Nephron (organoid): ENCODE measurements at regions not wholly inside any gene's neighbourhood (a gene's known extent, or its start where the extent isn't known, plus 50 kb on each side); places are given as distances from the start of the nearest gene placed in this dataset.

Source experiments
- H3K27ac Mint-ChIP-seq, 3 experiments: 2 replicates each; pipeline ENCODE4 v1.8.0; 2020; ENCODE audit warnings: mixed read lengths in 3 of 3, mild to moderate bottlenecking in 2 of 3, moderate library complexity in 1 of 3
- H3K27me3 Mint-ChIP-seq: 2 replicates; pipeline ENCODE4 v1.8.0; 2021; ENCODE audit warnings: low read depth, mild to moderate bottlenecking, moderate library complexity, mixed read lengths
- H3K36me3 Mint-ChIP-seq: 2 replicates; pipeline ENCODE4 v1.8.0; 2020; ENCODE audit warnings: low read depth, mixed read lengths
- H3K4me1 Mint-ChIP-seq: 2 replicates; pipeline ENCODE4 v1.8.0; 2020; ENCODE audit warnings: mixed read lengths
- H3K4me3 Mint-ChIP-seq, 3 experiments: 2 replicates each; pipeline ENCODE4 v1.8.0; 2020; ENCODE audit warnings: mild to moderate bottlenecking in 3 of 3, mixed read lengths in 3 of 3, moderate library complexity in 2 of 3
- H3K9me3 Mint-ChIP-seq: 2 replicates; pipeline ENCODE4 v1.8.0; 2020; ENCODE audit warnings: mixed read lengths
- TF ChIP-seq, protein P1 (sequence below), 3 experiments: fragments of 200-600 bp; sonication (generic); IDR thresholded peaks; one replicate each; pipeline ENCODE4 v1.5.0; 2021; ENCODE audit warnings: antibody characterized with exemption in 3 of 3; ENCODE audit not compliant: unreplicated experiment in 3 of 3

DNA sequence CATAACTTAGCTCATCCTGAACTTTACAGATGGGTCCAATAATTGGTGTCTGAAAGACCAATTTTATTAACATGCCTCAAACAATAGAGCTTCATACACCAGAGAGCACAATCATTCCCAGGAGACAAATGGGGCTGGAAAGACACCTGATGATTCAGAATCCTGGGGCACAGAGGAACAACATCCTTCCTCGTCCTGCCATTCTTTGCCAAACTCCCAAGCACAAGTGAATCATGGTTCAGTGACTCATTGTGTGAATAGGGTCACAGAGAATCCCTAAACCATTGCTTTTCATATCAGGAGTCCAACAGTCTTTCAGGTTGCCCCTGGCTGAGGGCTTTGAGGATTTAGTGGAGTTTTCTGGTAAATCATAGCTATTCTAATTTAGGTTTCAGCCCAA lies 266.4 kb upstream of the BMP2 start:
- Mint-ChIP-seq H3K4me1 (peaks cover 15% of the 10 kb centered on the region), H3K4me3 (no peak overlapping the region), H3K27me3 (no peaks in the 10 kb centered on the region), H3K36me3 (no peaks in the 10 kb centered on the region), H3K27ac (no peak overlapping the region), H3K9me3 (peaks cover 3% of the 10 kb centered on the region)
- TF ChIP-seq, protein P1, sequence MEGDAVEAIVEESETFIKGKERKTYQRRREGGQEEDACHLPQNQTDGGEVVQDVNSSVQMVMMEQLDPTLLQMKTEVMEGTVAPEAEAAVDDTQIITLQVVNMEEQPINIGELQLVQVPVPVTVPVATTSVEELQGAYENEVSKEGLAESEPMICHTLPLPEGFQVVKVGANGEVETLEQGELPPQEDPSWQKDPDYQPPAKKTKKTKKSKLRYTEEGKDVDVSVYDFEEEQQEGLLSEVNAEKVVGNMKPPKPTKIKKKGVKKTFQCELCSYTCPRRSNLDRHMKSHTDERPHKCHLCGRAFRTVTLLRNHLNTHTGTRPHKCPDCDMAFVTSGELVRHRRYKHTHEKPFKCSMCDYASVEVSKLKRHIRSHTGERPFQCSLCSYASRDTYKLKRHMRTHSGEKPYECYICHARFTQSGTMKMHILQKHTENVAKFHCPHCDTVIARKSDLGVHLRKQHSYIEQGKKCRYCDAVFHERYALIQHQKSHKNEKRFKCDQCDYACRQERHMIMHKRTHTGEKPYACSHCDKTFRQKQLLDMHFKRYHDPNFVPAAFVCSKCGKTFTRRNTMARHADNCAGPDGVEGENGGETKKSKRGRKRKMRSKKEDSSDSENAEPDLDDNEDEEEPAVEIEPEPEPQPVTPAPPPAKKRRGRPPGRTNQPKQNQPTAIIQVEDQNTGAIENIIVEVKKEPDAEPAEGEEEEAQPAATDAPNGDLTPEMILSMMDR (IDR thresholded peaks at IDR 0.05; ENCODE audit: unreplicated experiment in 3 of 3), result no peak

DNA sequence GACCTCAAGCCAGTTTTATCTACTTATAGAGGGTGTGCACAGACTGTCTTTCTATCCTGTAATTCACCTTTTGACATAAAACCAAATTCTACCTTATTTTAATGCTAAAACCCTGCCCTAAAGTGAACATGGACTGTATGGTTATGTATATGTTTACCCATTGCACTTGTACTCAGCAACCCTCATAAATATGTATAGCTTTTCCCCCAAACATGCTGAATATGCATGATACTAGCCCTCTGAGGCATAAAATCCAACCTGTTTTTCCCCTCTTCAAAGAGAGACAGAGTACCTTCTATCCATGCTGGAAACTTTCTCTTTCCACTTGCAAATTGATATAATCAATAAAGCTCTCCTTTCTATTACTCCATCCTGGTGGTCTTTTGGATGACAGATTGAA lies 267.9 kb upstream of the BMP2 start:
- H3K4me3 Mint-ChIP-seq, result no peak overlapping the region
- H3K4me1 Mint-ChIP-seq, result peaks cover 15% of the 10 kb centered on the region
- H3K27ac Mint-ChIP-seq, result no peak overlapping the region
- TF ChIP-seq, protein P1 (IDR thresholded peaks at IDR 0.05; ENCODE audit: unreplicated experiment in 3 of 3), result no peak
- H3K36me3 Mint-ChIP-seq, result no peaks in the 10 kb centered on the region
- peaks cover 4% of the 10 kb centered on the region for H3K27me3 Mint-ChIP-seq
- H3K9me3 Mint-ChIP-seq, result peaks cover 3% of the 10 kb centered on the region

DNA sequence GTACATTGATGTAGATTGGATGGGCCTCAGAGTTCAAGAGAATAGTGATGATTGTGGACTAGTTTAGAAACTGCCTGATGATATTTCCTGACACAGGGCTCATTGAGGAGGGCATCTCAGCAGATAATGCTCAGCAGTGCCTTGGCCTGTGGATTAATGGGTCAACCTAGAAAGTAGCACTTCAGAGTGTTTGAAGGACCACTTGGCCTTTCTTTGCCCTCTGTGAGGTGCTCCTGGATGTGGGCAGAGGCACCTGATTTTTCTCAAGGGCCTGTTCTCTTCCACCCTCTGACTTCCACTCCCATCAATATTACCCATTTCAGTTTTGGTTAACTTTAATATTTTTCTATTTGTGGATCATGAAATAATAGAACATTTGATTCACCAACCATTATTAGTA lies 270.6 kb upstream of the BMP2 start:
- no peak overlapping the region for H3K4me3 Mint-ChIP-seq
- H3K4me1 Mint-ChIP-seq, result peaks cover 6% of the 10 kb centered on the region
- H3K27me3 Mint-ChIP-seq, result peaks cover 4% of the 10 kb centered on the region
- no peaks in the 10 kb centered on the region for H3K36me3 Mint-ChIP-seq
- H3K9me3 Mint-ChIP-seq, result peaks cover 3% of the 10 kb centered on the region
- TF ChIP-seq, protein P1 (IDR thresholded peaks at IDR 0.05; ENCODE audit: unreplicated experiment in 3 of 3), result no peak
- no peak overlapping the region for H3K27ac Mint-ChIP-seq

DNA sequence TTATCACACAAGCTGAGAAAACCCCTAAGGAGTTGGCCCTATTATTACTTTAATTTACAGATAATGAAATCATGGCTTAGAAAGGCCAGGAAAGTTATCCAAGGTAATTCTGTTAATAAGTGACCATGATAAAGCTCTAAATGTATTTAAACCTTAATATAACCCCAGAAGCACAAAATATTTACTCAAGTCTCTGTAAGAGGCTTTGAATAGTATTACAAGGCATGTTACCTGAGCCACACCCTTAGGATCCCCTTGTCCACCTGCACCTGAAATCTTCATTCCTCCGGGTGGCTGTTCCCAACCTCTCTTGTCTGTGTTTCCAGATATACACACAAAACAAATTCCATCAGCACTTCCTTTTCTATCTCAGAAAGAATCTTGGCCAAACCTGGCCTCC lies 271.6 kb upstream of the BMP2 start:
- H3K36me3 Mint-ChIP-seq, result no peaks in the 10 kb centered on the region
- TF ChIP-seq, protein P1 (IDR thresholded peaks at IDR 0.05; ENCODE audit: unreplicated experiment in 3 of 3), result no peak
- peaks cover 3% of the 10 kb centered on the region for H3K9me3 Mint-ChIP-seq
- peaks cover 6% of the 10 kb centered on the region for H3K4me1 Mint-ChIP-seq
- no peak overlapping the region for H3K27ac Mint-ChIP-seq
- no peak overlapping the region for H3K4me3 Mint-ChIP-seq
- H3K27me3 Mint-ChIP-seq, result peaks cover 4% of the 10 kb centered on the region

DNA sequence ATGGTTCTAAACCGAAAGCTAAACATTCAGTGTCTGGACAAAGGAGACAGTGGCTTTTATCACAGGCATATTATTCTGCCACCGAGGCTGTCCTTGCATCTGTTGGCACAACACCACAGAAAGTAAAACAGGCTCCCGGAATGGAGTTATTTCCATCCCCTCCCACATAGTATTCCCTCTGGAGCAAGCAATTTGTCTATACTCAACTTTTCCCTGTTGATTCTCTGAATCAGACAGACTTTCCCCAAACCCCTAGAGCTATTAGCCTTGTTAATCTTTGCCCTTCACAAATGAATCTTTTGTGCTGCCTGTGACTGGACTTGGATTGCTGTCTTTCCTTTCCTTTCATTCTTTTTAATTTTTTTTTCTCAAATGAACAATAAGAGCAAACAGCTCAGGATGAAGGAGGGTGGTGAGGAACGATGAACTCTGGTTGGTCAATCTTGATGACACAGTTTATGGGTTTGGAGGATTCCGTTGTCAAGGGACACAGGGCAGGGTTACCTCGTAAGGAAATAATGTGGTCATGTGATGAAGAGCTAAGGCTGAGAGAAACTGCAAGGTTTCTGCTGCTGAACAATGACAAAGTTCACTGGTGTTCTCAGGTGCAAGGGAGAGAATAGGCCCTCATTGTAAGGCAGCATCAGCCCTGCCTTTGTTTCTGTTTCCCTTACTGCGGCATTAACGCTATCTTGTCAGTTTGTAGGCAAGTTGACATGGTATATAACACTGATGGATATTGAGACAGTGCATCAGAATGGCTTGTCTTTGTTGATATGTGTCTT lies 275.0 kb upstream of the BMP2 start:
- no peaks in the 10 kb centered on the region for H3K36me3 Mint-ChIP-seq
- no peaks in the 10 kb centered on the region for H3K9me3 Mint-ChIP-seq
- peak overlapping the region in 1 of 3 experiments; percentile 72 for H3K27ac Mint-ChIP-seq
- no peak overlapping the region for H3K4me3 Mint-ChIP-seq
- TF ChIP-seq, protein P1 (IDR thresholded peaks at IDR 0.05; ENCODE audit: unreplicated experiment in 3 of 3), result no peak
- H3K27me3 Mint-ChIP-seq, result peaks cover 7% of the 10 kb centered on the region
- peaks cover 6% of the 10 kb centered on the region for H3K4me1 Mint-ChIP-seq

DNA sequence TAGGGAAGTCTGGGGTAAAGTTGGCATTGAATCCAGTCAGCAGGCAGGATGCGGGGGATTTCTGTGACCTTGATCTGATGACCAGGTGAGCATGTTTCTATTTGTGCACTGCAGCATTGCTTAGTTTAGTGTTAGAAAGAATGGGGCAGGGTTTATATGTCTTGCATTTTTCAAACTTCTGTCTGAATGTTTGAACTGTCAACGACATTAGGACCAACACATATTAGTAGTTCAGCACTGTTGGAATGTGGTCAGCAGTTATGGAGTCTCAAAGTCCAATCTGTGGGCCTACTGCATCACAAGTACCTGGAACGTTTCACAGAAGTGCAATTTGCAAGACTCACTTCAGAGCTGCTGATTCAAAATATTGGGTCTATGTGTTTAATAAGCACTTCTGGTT lies 276.6 kb upstream of the BMP2 start:
- peaks cover 6% of the 10 kb centered on the region for H3K4me1 Mint-ChIP-seq
- H3K4me3 Mint-ChIP-seq, result no peak overlapping the region
- H3K36me3 Mint-ChIP-seq, result no peaks in the 10 kb centered on the region
- TF ChIP-seq, protein P1 (IDR thresholded peaks at IDR 0.05; ENCODE audit: unreplicated experiment in 3 of 3), result no peak
- peaks cover 7% of the 10 kb centered on the region for H3K27me3 Mint-ChIP-seq
- peaks cover 3% of the 10 kb centered on the region for H3K9me3 Mint-ChIP-seq
- no peak overlapping the region for H3K27ac Mint-ChIP-seq
